AG04449 (cell line): ENCODE measurements at regions not wholly inside any gene's neighbourhood (a gene's known extent, or its start where the extent isn't known, plus 50 kb on each side); places are given as distances from the start of the nearest gene placed in this dataset.

Experiments used
- CTCF ChIA-PET: fragments of 350-600 bp; formaldehyde crosslinking; extraction: SDS; loops from one replicate; lab custom pipeline; 2021; ENCODE audit warnings: antibody characterized with exemption; lab: Yijun Ruan, JAX
- POLR2A ChIA-PET: fragments of 400-600, 350-600 bp; formaldehyde crosslinking; extraction: SDS; loops from one replicate; lab custom pipeline; 2020; ENCODE audit warnings: antibody characterized with exemption, inconsistent platforms; lab: Yijun Ruan, JAX
- DNase-seq: peaks from one replicate; pipeline ENCODE4 v3.0.0-alpha.2; 2010; ENCODE audit warnings: low read depth, low spot score
- H3K4me3 ChIP-seq: 2 replicates; pipeline ENCODE4 v1.5.1; 2011; ENCODE audit warnings: low read depth, mild to moderate bottlenecking, control low read depth, low read length
- CTCF ChIP-seq: IDR thresholded peaks from one replicate; pipeline ENCODE4 v1.5.1; 2011; ENCODE audit warnings: mild to moderate bottlenecking, moderate library complexity, low read length, control low read depth, inconsistent platforms; ENCODE audit not compliant: insufficient read depth; ENCODE audit errors: missing control alignments

GRCh38 chrX:8868070-8868773 is 67.0 kb upstream of the FAM9A start:
- ChIA-PET POLR2A (no interaction called here), CTCF (interaction anchor here (1.2 to 1.7 kb wide), 4 partner anchors 9 to 843 kb away, joined by 3 to 5 read pairs (median 4); no protein-coding TSS in a partner anchor)
- no peak overlapping the region for H3K4me3 ChIP-seq
- no peak for DNase-seq
- no peak for TF ChIP-seq CTCF

- H3K4me3 ChIP-seq: no peak overlapping the region
- DNase-seq: no peak
- POLR2A ChIA-PET: no interaction called here
- no peak for TF ChIP-seq CTCF
- CTCF ChIA-PET: no interaction called here
Measured at GRCh38 chrX:8867406-8867805, 66.2 kb upstream of the FAM9A start.

GRCh38 chrX:8864161-8864560 is 63.0 kb upstream of the FAM9A start:
- POLR2A ChIA-PET: no interaction called here
- DNase-seq: no peak
- H3K4me3 ChIP-seq: no peak overlapping the region
- CTCF ChIA-PET: no interaction called here
- no peak for TF ChIP-seq CTCF

GRCh38 chrX:8861908-8862307 is 60.7 kb upstream of the FAM9A start:
- no peak overlapping the region for H3K4me3 ChIP-seq
- POLR2A ChIA-PET: no interaction called here
- CTCF ChIA-PET: no interaction called here

GRCh38 chrX:8851231-8851886 is 50.2 kb upstream of the FAM9A start:
- CTCF ChIA-PET: no interaction called here
- POLR2A ChIA-PET: no interaction called here
- no peak for TF ChIP-seq CTCF
- no peak overlapping the region for H3K4me3 ChIP-seq
- no peak for DNase-seq

More at GRCh38 chrX:8861908-8862307, 60.7 kb upstream of the FAM9A start:
- DNase-seq: no peak
- TF ChIP-seq CTCF: no peak
